Muscle layer of duodenum (tissue), 2 donors: ENCODE measurements at regions not wholly inside any gene's neighbourhood (a gene's known extent, or its start where the extent isn't known, plus 50 kb on each side); places are given as distances from the start of the nearest gene placed in this dataset.

ENCODE experiments used
- H3K27ac ChIP-seq: one replicate; pipeline ENCODE4 v1.7.0; 2013; ENCODE audit warnings: mild to moderate bottlenecking, low read length
- H3K27me3 ChIP-seq: one replicate; pipeline ENCODE4 v1.7.0; 2013; ENCODE audit warnings: low read depth, mild to moderate bottlenecking, control low read depth, low read length
- H3K36me3 ChIP-seq, 2 donors: one replicate each; pipeline ENCODE4 v1.7.0; 2013; ENCODE audit warnings: low read length in 2 of 2, control low read depth in 1 of 2, mild to moderate bottlenecking in 1 of 2; ENCODE audit not compliant: insufficient read depth in 2 of 2, control insufficient read depth in 1 of 2
- H3K4me1 ChIP-seq, 2 donors: one replicate each; pipeline ENCODE4 v1.7.0; 2013; ENCODE audit warnings: low read length in 2 of 2, mild to moderate bottlenecking in 2 of 2, control low read depth in 1 of 2, moderate library complexity in 1 of 2; ENCODE audit not compliant: insufficient read depth in 2 of 2, control insufficient read depth in 1 of 2
- H3K4me3 ChIP-seq, 2 donors: one replicate each; pipeline ENCODE4 v1.7.0; 2013; ENCODE audit warnings: low read length in 2 of 2, low read depth in 1 of 2, mild to moderate bottlenecking in 1 of 2
- H3K9me3 ChIP-seq, 2 donors: one replicate each; pipeline ENCODE4 v1.7.0; 2013; ENCODE audit warnings: low read length in 2 of 2, control low read depth in 1 of 2, mild to moderate bottlenecking in 1 of 2; ENCODE audit not compliant: control insufficient read depth in 1 of 2
- donor health status: healthy.

GRCh38 chr12:116365114-116365513 lies 87.6 kb upstream of the MED13L start:
- Histone ChIP-seq H3K36me3 (no peaks in the 10 kb centered on the region), H3K4me3 (no peak overlapping the region), H3K4me1 (no peaks in the 10 kb centered on the region), H3K9me3 (no peaks in the 10 kb centered on the region), H3K27ac (no peak overlapping the region), H3K27me3 (no peaks in the 10 kb centered on the region)

- no peaks in the 10 kb centered on the region for H3K9me3 ChIP-seq
- H3K4me3 ChIP-seq = no peak overlapping the region
- H3K27ac ChIP-seq = no peak overlapping the region
- no peaks in the 10 kb centered on the region for H3K4me1 ChIP-seq
- no peaks in the 10 kb centered on the region for H3K36me3 ChIP-seq
- no peaks in the 10 kb centered on the region for H3K27me3 ChIP-seq
Observed at GRCh38 chr12:116365606-116366455, 88.3 kb upstream of the MED13L start.

GRCh38 chr12:116366456-116366776 lies 88.9 kb upstream of the MED13L start:
- Histone ChIP-seq H3K4me1 (no peaks in the 10 kb centered on the region), H3K9me3 (no peaks in the 10 kb centered on the region), H3K27ac (no peak overlapping the region), H3K27me3 (no peaks in the 10 kb centered on the region), H3K4me3 (no peak overlapping the region), H3K36me3 (no peaks in the 10 kb centered on the region)

GRCh38 chr12:116366824-116367223 lies 89.3 kb upstream of the MED13L start:
- no peaks in the 10 kb centered on the region for H3K4me1 ChIP-seq
- H3K27ac ChIP-seq = no peak overlapping the region
- H3K4me3 ChIP-seq = no peak overlapping the region
- H3K36me3 ChIP-seq = no peaks in the 10 kb centered on the region
- H3K9me3 ChIP-seq = no peaks in the 10 kb centered on the region
- H3K27me3 ChIP-seq = no peaks in the 10 kb centered on the region

GRCh38 chr12:116368196-116369194 lies 91.0 kb upstream of the MED13L start:
- H3K4me3 ChIP-seq = no peak overlapping the region
- H3K27ac ChIP-seq = no peak overlapping the region
- no peaks in the 10 kb centered on the region for H3K9me3 ChIP-seq
- no peaks in the 10 kb centered on the region for H3K27me3 ChIP-seq
- no peaks in the 10 kb centered on the region for H3K36me3 ChIP-seq
- H3K4me1 ChIP-seq = no peaks in the 10 kb centered on the region

- H3K4me3 ChIP-seq = no peak overlapping the region
- H3K9me3 ChIP-seq = no peaks in the 10 kb centered on the region
- H3K27ac ChIP-seq = no peak overlapping the region
- H3K36me3 ChIP-seq = no peaks in the 10 kb centered on the region
- no peaks in the 10 kb centered on the region for H3K27me3 ChIP-seq
- H3K4me1 ChIP-seq = no peaks in the 10 kb centered on the region
Observed at GRCh38 chr12:116370004-116370404, 92.5 kb upstream of the MED13L start.

GRCh38 chr12:116370886-116371580 lies 93.5 kb upstream of the MED13L start:
- Histone ChIP-seq H3K36me3 (no peaks in the 10 kb centered on the region), H3K4me1 (peaks cover 0 to under 1% of the 10 kb centered on the region in 2 donors), H3K9me3 (no peaks in the 10 kb centered on the region), H3K27me3 (no peaks in the 10 kb centered on the region), H3K4me3 (no peak overlapping the region), H3K27ac (no peak overlapping the region)

- H3K4me1 ChIP-seq = peaks cover 4 to 7% of the 10 kb centered on the region in 2 donors
- H3K4me3 ChIP-seq = no peak overlapping the region
- no peaks in the 10 kb centered on the region for H3K27me3 ChIP-seq
- no peak overlapping the region for H3K27ac ChIP-seq
- no peaks in the 10 kb centered on the region for H3K36me3 ChIP-seq
- H3K9me3 ChIP-seq = no peaks in the 10 kb centered on the region
Observed at GRCh38 chr12:116372815-116373214, 95.3 kb upstream of the MED13L start.

GRCh38 chr12:116373572-116374206 lies 96.2 kb upstream of the MED13L start:
- Histone ChIP-seq H3K27ac (no peak overlapping the region), H3K9me3 (no peaks in the 10 kb centered on the region), H3K27me3 (no peaks in the 10 kb centered on the region), H3K36me3 (no peaks in the 10 kb centered on the region), H3K4me3 (no peak overlapping the region), H3K4me1 (peaks cover 4 to 7% of the 10 kb centered on the region in 2 donors)

GRCh38 chr12:116374207-116374606 lies 96.7 kb upstream of the MED13L start:
- Histone ChIP-seq H3K27ac (no peak overlapping the region), H3K27me3 (no peaks in the 10 kb centered on the region), H3K4me3 (no peak overlapping the region), H3K9me3 (no peaks in the 10 kb centered on the region), H3K4me1 (peaks cover 4 to 7% of the 10 kb centered on the region in 2 donors), H3K36me3 (no peaks in the 10 kb centered on the region)
